ENCODE measurements at regions not wholly inside any gene's neighbourhood (a gene's known extent, or its start where the extent isn't known, plus 50 kb on each side); places are given as distances from the start of the nearest gene placed in this dataset.

DNA sequence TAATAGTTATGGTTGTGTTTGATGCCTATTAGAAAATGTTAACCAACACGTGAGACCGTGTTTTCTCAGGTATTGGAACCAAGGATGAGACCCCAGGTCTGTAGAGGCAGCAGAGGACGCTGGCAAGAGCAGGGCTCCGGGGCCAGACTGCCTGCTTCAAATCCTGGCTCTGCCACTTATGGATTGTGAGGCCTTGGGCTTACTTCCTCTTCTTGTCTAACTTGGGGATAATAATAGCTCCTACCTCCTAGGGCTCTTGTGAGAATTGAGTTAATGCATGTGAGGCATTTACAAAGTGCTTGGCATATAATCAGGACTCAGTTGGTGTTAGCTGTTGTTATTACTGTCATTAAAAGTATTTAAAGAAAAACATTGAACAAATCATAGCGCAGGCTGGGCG, 85.5 kb upstream of the PITX1 start:
- Histone ChIP-seq H3K27me3 (no peaks in the 10 kb centered on the region), H3K4me1 (peaks cover 22 to 49% (median 25%) of the 10 kb centered on the region in 3 donors), H3K9me3 (no peaks in the 10 kb centered on the region), H3K4me3 (no peak overlapping the region), H3K36me3 (no peaks in the 10 kb centered on the region), H3K27ac (peak overlapping the region in 2 of 4 donors; percentile 2 to 22)
- WGBS, 2 donors: 49 to 79% methylated on average over 2 to 6 of the region's 6 CpGs
- intact Hi-C loops (cut with DNase I): no loop called here
- no peak for TF ChIP-seq POLR2A (IDR thresholded peaks at IDR 0.05)
- TF ChIP-seq, protein P1, sequence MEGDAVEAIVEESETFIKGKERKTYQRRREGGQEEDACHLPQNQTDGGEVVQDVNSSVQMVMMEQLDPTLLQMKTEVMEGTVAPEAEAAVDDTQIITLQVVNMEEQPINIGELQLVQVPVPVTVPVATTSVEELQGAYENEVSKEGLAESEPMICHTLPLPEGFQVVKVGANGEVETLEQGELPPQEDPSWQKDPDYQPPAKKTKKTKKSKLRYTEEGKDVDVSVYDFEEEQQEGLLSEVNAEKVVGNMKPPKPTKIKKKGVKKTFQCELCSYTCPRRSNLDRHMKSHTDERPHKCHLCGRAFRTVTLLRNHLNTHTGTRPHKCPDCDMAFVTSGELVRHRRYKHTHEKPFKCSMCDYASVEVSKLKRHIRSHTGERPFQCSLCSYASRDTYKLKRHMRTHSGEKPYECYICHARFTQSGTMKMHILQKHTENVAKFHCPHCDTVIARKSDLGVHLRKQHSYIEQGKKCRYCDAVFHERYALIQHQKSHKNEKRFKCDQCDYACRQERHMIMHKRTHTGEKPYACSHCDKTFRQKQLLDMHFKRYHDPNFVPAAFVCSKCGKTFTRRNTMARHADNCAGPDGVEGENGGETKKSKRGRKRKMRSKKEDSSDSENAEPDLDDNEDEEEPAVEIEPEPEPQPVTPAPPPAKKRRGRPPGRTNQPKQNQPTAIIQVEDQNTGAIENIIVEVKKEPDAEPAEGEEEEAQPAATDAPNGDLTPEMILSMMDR (IDR thresholded peaks at IDR 0.05): no peak
- no peak for DNase-seq

DNA sequence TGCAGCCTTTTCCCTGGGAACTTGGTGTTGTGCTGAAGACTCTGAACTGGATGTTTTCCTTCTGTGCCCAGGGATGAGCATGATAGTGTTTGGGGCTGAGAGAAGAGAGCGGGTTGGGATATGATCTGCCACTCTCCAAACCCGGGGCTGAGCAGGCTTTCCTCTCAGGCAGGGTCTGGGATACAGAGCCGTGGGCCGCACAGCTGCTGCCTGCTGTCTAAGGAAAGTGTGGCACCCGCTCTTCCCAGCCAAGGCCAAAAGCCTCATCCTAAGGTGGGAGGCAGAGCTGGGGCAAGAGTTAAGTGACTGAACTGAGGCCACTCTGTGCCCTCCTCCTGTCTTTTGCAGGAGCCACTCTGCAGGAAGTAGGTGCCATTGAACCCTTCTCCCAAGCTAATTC, 83.6 kb upstream of the PITX1 start:
- Histone ChIP-seq H3K4me3 (no peak overlapping the region), H3K27ac (peak overlapping the region in 3 of 4 donors; percentile 21 to 95 (median 84)), H3K4me1 (peaks cover 36 to 59% (median 42%) of the 10 kb centered on the region in 3 donors), H3K27me3 (no peaks in the 10 kb centered on the region), H3K9me3 (no peaks in the 10 kb centered on the region), H3K36me3 (no peaks in the 10 kb centered on the region)
- WGBS, 2 donors: 85% methylated on average over 5 of the region's 5 CpGs; no CpG with 5 or more reads in 1 of the 2 donors
- no peak for DNase-seq
- no peak for TF ChIP-seq POLR2A (IDR thresholded peaks at IDR 0.05)
- TF ChIP-seq, protein P1 (IDR thresholded peaks at IDR 0.05): no peak
- intact Hi-C loops (cut with DNase I): no loop called here

DNA sequence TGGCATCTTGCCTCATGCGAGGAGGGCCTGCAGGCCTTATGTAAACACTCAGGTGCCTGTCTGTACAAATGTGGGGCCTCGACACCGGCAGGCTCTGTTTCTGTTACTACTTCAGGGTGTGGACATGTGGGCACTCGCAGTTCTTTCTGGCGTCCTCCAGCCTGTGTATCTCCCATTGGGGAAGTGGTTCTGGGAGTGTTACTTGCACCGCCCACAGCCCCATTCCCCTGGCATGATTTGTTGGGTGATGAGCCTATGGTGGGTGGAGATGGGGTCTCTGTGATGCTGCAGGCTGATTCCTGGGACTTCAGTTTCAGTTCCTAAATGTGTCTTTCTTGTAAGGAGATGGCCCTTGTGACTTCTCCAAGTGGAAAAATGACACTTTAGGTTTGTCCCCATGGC, 82.1 kb upstream of the PITX1 start:
- H3K4me3 ChIP-seq: no peak overlapping the region
- H3K27ac ChIP-seq: peak overlapping the region; percentile 76 to 95 (median 83)
- WGBS, 2 donors: 35 to 60% methylated on average over 1 to 3 of the region's 6 CpGs
- intact Hi-C loops (cut with DNase I): no loop called here
- H3K4me1 ChIP-seq: peaks cover 49 to 73% (median 56%) of the 10 kb centered on the region in 3 donors
- no peak for DNase-seq
- no peaks in the 10 kb centered on the region for H3K9me3 ChIP-seq
- H3K36me3 ChIP-seq: no peaks in the 10 kb centered on the region
- peak in 1 of 4 donors; percentile 31 for TF ChIP-seq POLR2A (IDR thresholded peaks at IDR 0.05)
- TF ChIP-seq, protein P1 (IDR thresholded peaks at IDR 0.05): no peak
- no peaks in the 10 kb centered on the region for H3K27me3 ChIP-seq

DNA sequence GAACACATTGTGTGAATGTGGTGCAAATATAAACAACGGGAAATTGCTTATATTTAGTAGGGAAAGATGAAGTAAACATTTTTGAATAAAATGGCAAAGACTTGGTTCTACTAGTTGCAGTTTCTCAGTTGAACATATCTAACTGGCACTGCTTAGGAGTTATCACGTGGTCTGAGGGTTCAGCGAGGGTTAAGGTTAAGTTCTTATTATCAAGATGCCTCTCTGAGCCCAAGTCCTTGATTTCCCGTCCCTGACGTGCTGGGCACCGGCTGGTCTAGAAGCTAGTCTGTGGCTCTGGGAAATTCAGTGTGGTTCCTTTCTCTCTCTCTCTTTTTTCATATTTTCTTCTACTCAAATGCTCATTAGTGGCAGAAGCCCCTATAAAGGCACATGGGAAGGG, 81.6 kb upstream of the PITX1 start:
- Histone ChIP-seq H3K36me3 (no peaks in the 10 kb centered on the region), H3K27me3 (no peaks in the 10 kb centered on the region), H3K4me1 (peaks cover 54 to 79% (median 59%) of the 10 kb centered on the region in 3 donors), H3K9me3 (no peaks in the 10 kb centered on the region), H3K27ac (peak overlapping the region; percentile 76 to 95 (median 83)), H3K4me3 (no peak overlapping the region)
- 31 to 50% methylated on average over 6 of the region's 6 CpGs for WGBS, 2 donors
- DNase-seq: no peak
- TF ChIP-seq, protein P1 (IDR thresholded peaks at IDR 0.05): no peak
- intact Hi-C loops (cut with DNase I): no loop called here

DNA sequence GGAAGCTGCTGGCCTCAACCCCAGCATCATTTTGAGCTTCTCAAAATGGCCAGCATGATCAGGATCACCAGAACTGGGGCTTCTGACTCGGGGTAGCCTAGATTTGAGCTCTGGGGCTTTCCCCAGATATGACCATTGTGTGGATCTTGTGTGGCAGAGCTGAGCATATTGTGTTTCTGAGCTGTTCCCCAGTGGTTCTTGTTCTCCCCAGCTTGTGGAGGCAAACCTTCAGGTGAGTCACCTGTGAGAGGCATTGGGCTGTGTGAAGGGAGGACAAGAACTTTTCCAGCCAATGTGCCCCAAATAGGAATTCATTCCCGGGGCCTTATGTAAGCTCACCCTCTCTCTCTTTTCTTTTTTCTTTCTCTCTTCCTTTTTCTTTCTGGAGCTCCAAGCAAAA, 80.7 kb upstream of the PITX1 start:
- 14 to 17% methylated on average over 1 to 2 of the region's 2 CpGs for WGBS, 2 donors
- intact Hi-C loops (cut with DNase I): no loop called here
- Histone ChIP-seq H3K27ac (peak overlapping the region; percentile 76 to 95 (median 83)), H3K4me3 (no peak overlapping the region), H3K27me3 (no peaks in the 10 kb centered on the region), H3K4me1 (peaks cover 58 to 84% (median 59%) of the 10 kb centered on the region in 3 donors), H3K9me3 (no peaks in the 10 kb centered on the region), H3K36me3 (no peaks in the 10 kb centered on the region)
- TF ChIP-seq, protein P1 (IDR thresholded peaks at IDR 0.05): no peak
- no peak for TF ChIP-seq POLR2A (IDR thresholded peaks at IDR 0.05)
- DNase-seq: no peak

All from esophagus squamous epithelium (tissue), 5 donors.